Endothelial cell of umbilical vein (primary cell): ENCODE measurements at regions not wholly inside any gene's neighbourhood (a gene's known extent, or its start where the extent isn't known, plus 50 kb on each side); places are given as distances from the start of the nearest gene placed in this dataset.

ENCODE experiments used
- BruUV-seq: library from RNA; stranded (reverse); fragments of 400-500 nt; replicated peaks from 2 replicates; lab custom pipeline; 2021; lab: Mats Ljungman, UMichigan
- CTCF ChIA-PET: fragments of 300-600, 350-600 bp; sonication (Branson Sonifier 250); formaldehyde crosslinking; loops from one replicate; lab custom pipeline; 2021; ENCODE audit warnings: antibody characterized with exemption, inconsistent platforms; lab: Charles Lee
- POLR2A ChIA-PET: fragments of 300-600, 350-600 bp; sonication (Branson Sonifier 250); formaldehyde crosslinking; loops from one replicate; lab custom pipeline; 2021; ENCODE audit warnings: antibody characterized with exemption, inconsistent platforms; lab: Charles Lee
- DNase-seq: peaks from one replicate; pipeline ENCODE4 v3.0.0-alpha.2; 2011; ENCODE audit warnings: low read depth, low spot score
- FAIRE-seq: peaks from 2 replicates; lab custom pipeline; 2011; peaks lifted over from hg19 to GRCh38; lab: Jason Lieb, UNC
- H2AFZ ChIP-seq: 2 replicates; pipeline ENCODE4 v1.6.0; 2012; ENCODE audit warnings: low read depth, low read length, control low read depth, inconsistent platforms
- H3K27ac ChIP-seq: 2 replicates; pipeline ENCODE4 v1.5.1; 2011; ENCODE audit warnings: low read depth, mild to moderate bottlenecking, control low read depth, low read length, moderate library complexity; ENCODE audit not compliant: insufficient read depth
- H3K27me3 ChIP-seq, 2 experiments: 2 replicates each; pipeline versions ENCODE4 v1.6.0 to v1.6.1; 2011; ENCODE audit warnings: low read length in 2 of 2, mixed read lengths in 1 of 2; ENCODE audit not compliant: control insufficient read depth in 2 of 2, insufficient read depth in 2 of 2
- H3K36me3 ChIP-seq, 2 experiments: 2 replicates in 1 of 2; 3 replicates in 1 of 2; pipeline ENCODE4 v1.5.1; 2011; ENCODE audit warnings: low read length in 2 of 2, mild to moderate bottlenecking in 1 of 2, moderate library complexity in 1 of 2; ENCODE audit not compliant: control insufficient read depth in 2 of 2, insufficient read depth in 2 of 2; ENCODE audit errors: extremely low read depth in 1 of 2
- H3K4me1 ChIP-seq: 3 replicates; pipeline ENCODE4 v1.5.1; 2011; ENCODE audit warnings: mild to moderate bottlenecking, low read length; ENCODE audit not compliant: control insufficient read depth, insufficient read depth; ENCODE audit errors: extremely low read depth
- H3K4me2 ChIP-seq: 2 replicates; pipeline ENCODE4 v1.6.1; 2011; ENCODE audit warnings: low read length, control low read depth, mixed read lengths; ENCODE audit not compliant: insufficient read depth
- H3K4me3 ChIP-seq, 3 experiments: fragments of 200-600 bp in 1 of 3; sonication (generic), shearing (Covaris generic) in 1 of 3; replicated peaks in 1 of 3; 2 replicates each; pipeline ENCODE4 v1.5.1; 2011 to 2016; ENCODE audit warnings: control low read depth in 3 of 3, low read length in 3 of 3, mild to moderate bottlenecking in 2 of 3, inconsistent platforms in 1 of 3, low read depth in 1 of 3, moderate library complexity in 1 of 3; ENCODE audit not compliant: insufficient read depth in 1 of 3
- H3K79me2 ChIP-seq: 2 replicates; pipeline ENCODE4 v1.6.0; 2012; ENCODE audit warnings: low read length, inconsistent platforms; ENCODE audit not compliant: control insufficient read depth, insufficient read depth
- H3K9ac ChIP-seq: replicated peaks from 2 replicates; pipeline ENCODE3; 2011; ENCODE audit warnings: low read length, control low read depth; ENCODE audit not compliant: insufficient read depth; ENCODE audit errors: extremely low read depth
- H3K9me1 ChIP-seq: replicated peaks from 3 replicates; pipeline ENCODE4 v1.6.0; 2011; ENCODE audit warnings: mild to moderate bottlenecking, low read length; ENCODE audit not compliant: control insufficient read depth, insufficient read depth; ENCODE audit errors: extremely low read depth
- H3K9me3 ChIP-seq: replicated peaks from 2 replicates; pipeline ENCODE4 v1.5.1; 2012; ENCODE audit warnings: low read length, inconsistent platforms; ENCODE audit not compliant: control insufficient read depth, insufficient read depth
- H4K20me1 ChIP-seq: replicated peaks from 2 replicates; pipeline ENCODE3; 2011; ENCODE audit warnings: mild to moderate bottlenecking, low read length; ENCODE audit not compliant: control insufficient read depth, insufficient read depth; ENCODE audit errors: extremely low read depth
- CTCF ChIP-seq, 2 donors: IDR thresholded peaks; 1 replicate in 1 of 2; 2 replicates in 1 of 2; pipeline ENCODE4 v1.5.1; 2011; ENCODE audit warnings: low read length in 2 of 2, mild to moderate bottlenecking in 2 of 2, moderate library complexity in 2 of 2, control low read depth in 1 of 2, inconsistent platforms in 1 of 2, low read depth in 1 of 2; ENCODE audit not compliant: insufficient read depth in 1 of 2; ENCODE audit errors: extremely low read depth in 1 of 2
- EZH2 ChIP-seq: IDR thresholded peaks from 2 replicates; pipeline ENCODE4 v1.6.1; 2012; ENCODE audit warnings: borderline replicate concordance, low read depth, mild to moderate bottlenecking, moderate library complexity, low read length, inconsistent platforms; ENCODE audit not compliant: severe bottlenecking
- FOS ChIP-seq: IDR thresholded peaks from 2 replicates; pipeline ENCODE4 v1.6.1; 2011; ENCODE audit warnings: mild to moderate bottlenecking, low read length, moderate library complexity, borderline replicate concordance; ENCODE audit not compliant: insufficient read depth
- GATA2 ChIP-seq: IDR thresholded peaks from 2 replicates; pipeline ENCODE4 v1.7.0; 2011; ENCODE audit warnings: low read depth, mild to moderate bottlenecking, moderate library complexity, mixed read lengths, low read length; ENCODE audit not compliant: insufficient read length, insufficient read depth
- JUN ChIP-seq: IDR thresholded peaks from 2 replicates; pipeline ENCODE4 v1.6.1; 2011; ENCODE audit warnings: borderline replicate concordance, low read depth; ENCODE audit not compliant: insufficient read length, insufficient read depth
- MAX ChIP-seq: IDR thresholded peaks from 2 replicates; pipeline ENCODE4 v1.6.1; 2011; ENCODE audit not compliant: insufficient read depth, insufficient read length
- MYC ChIP-seq: IDR thresholded peaks from one replicate; pipeline ENCODE4 v1.6.1; 2011; ENCODE audit warnings: mild to moderate bottlenecking, low read depth, low read length
- POLR2A ChIP-seq: IDR thresholded peaks from 2 replicates; pipeline ENCODE4 v1.6.1; 2012; ENCODE audit warnings: low read depth, mild to moderate bottlenecking, control low read depth, low read length
- POLR2AphosphoS5 ChIP-seq: IDR thresholded peaks from 2 replicates; pipeline ENCODE4 v1.6.1; 2012; ENCODE audit warnings: low read depth, mild to moderate bottlenecking, control low read depth, low read length, moderate library complexity; ENCODE audit not compliant: insufficient read depth
- dilution Hi-C: fragments of 300-500 bp; cut with MboI; formaldehyde crosslinking; loops from one replicate; pipeline ENCODE4 v1.15.0; 2019; ENCODE audit warnings: low sequenced_read_pairs; ENCODE audit not compliant: extremely low pct_ligation_motif_present
- intact Hi-C: fragments of 100-400 bp; cut with micrococcal nuclease; formaldehyde crosslinking; loops from one replicate; pipeline ENCODE4 v1.10.0; 2022

DNA sequence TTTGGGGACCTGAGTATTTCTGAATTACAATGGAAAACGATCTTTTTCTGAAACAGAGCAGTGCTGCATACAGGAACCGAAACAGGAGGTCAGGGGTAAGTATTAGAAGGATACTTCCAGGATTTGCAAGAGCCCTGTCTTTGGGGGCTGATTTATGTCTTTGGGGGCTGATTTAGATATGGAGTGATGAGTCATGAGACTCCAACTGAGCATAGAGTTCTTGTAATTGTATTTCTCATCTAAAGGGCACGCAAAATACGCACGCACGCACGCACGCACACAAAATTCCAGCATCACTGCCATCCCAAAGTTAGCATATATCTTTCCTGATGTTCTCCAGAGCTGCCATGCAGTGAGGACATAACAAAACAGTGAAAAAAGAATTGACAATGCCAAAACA is 414.8 kb upstream of the CCNH start:
- H3K4me3 ChIP-seq, result no peak overlapping the region
- DNase-seq (no peak), FAIRE-seq (no peak)
- no peaks in the 10 kb centered on the region for H3K9me1 ChIP-seq
- H3K9me3 ChIP-seq, result no peaks in the 10 kb centered on the region
- BruUV-seq, result no TSS peak
- POLR2A ChIA-PET, result no interaction called here
- dilution Hi-C loops (no loop called here), intact Hi-C loops (no loop called here)
- H3K9ac ChIP-seq, result no peak overlapping the region
- no peaks in the 10 kb centered on the region for H3K4me1 ChIP-seq
- H3K4me2 ChIP-seq, result no peak overlapping the region
- H3K36me3 ChIP-seq, result no peaks in the 10 kb centered on the region
- H3K27ac ChIP-seq, result no peak overlapping the region
- H4K20me1 ChIP-seq, result no peaks in the 10 kb centered on the region
- H3K79me2 ChIP-seq, result no peaks in the 10 kb centered on the region
- CTCF ChIA-PET, result no interaction called here
- TF ChIP-seq POLR2AphosphoS5 (no peak), FOS (no peak), EZH2 (no peak), MAX (no peak), POLR2A (no peak), GATA2 (no peak), CTCF (IDR thresholded peaks at IDR 0.05; ENCODE audit: extremely low read depth in 1 of 2, insufficient read depth in 1 of 2, low read depth in 1 of 2, low read length in 2 of 2) (no peak), JUN (no peak), MYC (no peak)
- H2AFZ ChIP-seq, result no peak overlapping the region
- no peaks in the 10 kb centered on the region for H3K27me3 ChIP-seq
